HEK293T (cell line): ENCODE measurements at regions not wholly inside any gene's neighbourhood (a gene's known extent, or its start where the extent isn't known, plus 50 kb on each side); places are given as distances from the start of the nearest gene placed in this dataset.

Source experiments
- BHLHE40 ChIP-seq: fragments of 450-650 bp; IDR thresholded peaks from 2 replicates; pipeline ENCODE4 v1.6.1; 2016; ENCODE audit warnings: mild to moderate bottlenecking, moderate library complexity, borderline replicate concordance
- CTBP1 ChIP-seq: fragments of 450-650 bp; IDR thresholded peaks from 2 replicates; pipeline ENCODE4 v1.6.1; 2016; ENCODE audit warnings: borderline replicate concordance
- ELF4 ChIP-seq: fragments of 450-650 bp; IDR thresholded peaks from 2 replicates; pipeline ENCODE4 v1.6.1; 2017; ENCODE audit warnings: antibody characterized with exemption
- FOXA1 ChIP-seq: fragments of 450-650 bp; IDR thresholded peaks from 2 replicates; pipeline ENCODE4 v1.6.1; 2016; ENCODE audit warnings: mild to moderate bottlenecking
- FOXM1 ChIP-seq: fragments of 450-650 bp; IDR thresholded peaks from 2 replicates; pipeline ENCODE4 v1.6.1; 2017; ENCODE audit warnings: mild to moderate bottlenecking, borderline replicate concordance
- HDGF ChIP-seq: fragments of 450-650 bp; IDR thresholded peaks from 2 replicates; pipeline ENCODE4 v1.6.1; 2017; ENCODE audit warnings: antibody characterized with exemption, borderline replicate concordance
- LEF1 ChIP-seq: fragments of 450-650 bp; IDR thresholded peaks from 2 replicates; pipeline ENCODE4 v1.6.1; 2017; ENCODE audit warnings: mild to moderate bottlenecking, borderline replicate concordance
- NFRKB ChIP-seq: fragments of 450-650 bp; IDR thresholded peaks from 2 replicates; pipeline ENCODE4 v1.6.1; 2016; ENCODE audit warnings: mild to moderate bottlenecking, moderate library complexity
- SP1 ChIP-seq: fragments of 450-650 bp; IDR thresholded peaks from 2 replicates; pipeline ENCODE4 v1.6.1; 2017
- SUZ12 ChIP-seq: fragments of 450-650 bp; IDR thresholded peaks from 2 replicates; pipeline ENCODE4 v1.6.1; 2016; ENCODE audit warnings: mild to moderate bottlenecking
- TARDBP ChIP-seq: fragments of 450-650 bp; IDR thresholded peaks from 2 replicates; pipeline ENCODE4 v1.6.1; 2016
- ZNF384 ChIP-seq: fragments of 450-650 bp; IDR thresholded peaks from 2 replicates; pipeline ENCODE4 v1.6.1; 2016
- TF ChIP-seq, protein P1 (sequence below): fragments of 450-650 bp; IDR thresholded peaks from 2 replicates; pipeline ENCODE4 v1.6.1; 2016

DNA sequence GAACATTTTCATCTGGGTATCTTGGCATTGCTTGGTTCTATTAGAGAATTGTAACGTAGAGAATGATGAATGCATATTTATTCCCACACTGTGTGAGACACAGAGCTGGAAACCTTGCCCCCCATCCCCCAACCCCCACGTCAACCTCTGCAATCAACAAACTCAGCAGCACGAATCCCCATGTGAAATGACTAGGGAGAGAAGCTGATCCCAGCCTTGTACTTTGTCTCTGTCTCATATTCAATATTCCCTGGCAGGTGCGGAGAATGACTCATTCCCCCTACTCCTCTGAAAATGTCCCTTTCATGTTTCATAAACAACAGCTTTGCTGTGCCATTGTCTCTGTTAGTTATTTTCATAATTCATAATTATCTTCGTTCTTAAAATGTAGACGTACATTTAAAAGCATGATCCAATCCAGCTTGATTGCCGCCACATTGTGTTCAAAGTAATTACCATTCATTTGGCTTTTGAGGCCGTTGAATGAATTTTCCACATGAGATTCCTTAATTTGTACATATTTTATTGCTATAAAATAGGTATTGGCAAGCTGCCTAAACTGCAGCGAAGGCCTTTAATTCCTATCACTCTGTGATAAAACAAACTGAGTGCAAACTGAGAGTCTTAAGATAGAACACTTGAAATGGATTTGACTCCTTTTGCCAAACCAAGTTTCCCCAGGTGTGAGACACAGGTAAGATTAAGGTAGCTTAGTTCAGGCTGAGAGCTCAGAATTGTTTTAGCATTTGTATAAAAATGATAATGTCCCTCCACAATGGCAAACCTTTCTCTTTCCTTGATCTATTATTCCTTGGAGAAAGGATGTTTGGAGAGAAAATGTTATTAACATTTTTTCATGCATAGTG is 920.2 kb downstream of the TYW1 start:
- TF ChIP-seq FOXM1 (no peak), ELF4 (no peak), TARDBP (no peak), SP1 (no peak), SUZ12 (no peak), ZNF384 (no peak), HDGF (no peak), BHLHE40 (no peak), FOXA1 (no peak), NFRKB (no peak), CTBP1 (no peak), LEF1 (no peak)
- TF ChIP-seq, protein P1, sequence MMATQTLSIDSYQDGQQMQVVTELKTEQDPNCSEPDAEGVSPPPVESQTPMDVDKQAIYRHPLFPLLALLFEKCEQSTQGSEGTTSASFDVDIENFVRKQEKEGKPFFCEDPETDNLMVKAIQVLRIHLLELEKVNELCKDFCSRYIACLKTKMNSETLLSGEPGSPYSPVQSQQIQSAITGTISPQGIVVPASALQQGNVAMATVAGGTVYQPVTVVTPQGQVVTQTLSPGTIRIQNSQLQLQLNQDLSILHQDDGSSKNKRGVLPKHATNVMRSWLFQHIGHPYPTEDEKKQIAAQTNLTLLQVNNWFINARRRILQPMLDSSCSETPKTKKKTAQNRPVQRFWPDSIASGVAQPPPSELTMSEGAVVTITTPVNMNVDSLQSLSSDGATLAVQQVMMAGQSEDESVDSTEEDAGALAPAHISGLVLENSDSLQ = no peak
